ENCODE measurements at regions not wholly inside any gene's neighbourhood (a gene's known extent, or its start where the extent isn't known, plus 50 kb on each side); places are given as distances from the start of the nearest gene placed in this dataset.

DNA sequence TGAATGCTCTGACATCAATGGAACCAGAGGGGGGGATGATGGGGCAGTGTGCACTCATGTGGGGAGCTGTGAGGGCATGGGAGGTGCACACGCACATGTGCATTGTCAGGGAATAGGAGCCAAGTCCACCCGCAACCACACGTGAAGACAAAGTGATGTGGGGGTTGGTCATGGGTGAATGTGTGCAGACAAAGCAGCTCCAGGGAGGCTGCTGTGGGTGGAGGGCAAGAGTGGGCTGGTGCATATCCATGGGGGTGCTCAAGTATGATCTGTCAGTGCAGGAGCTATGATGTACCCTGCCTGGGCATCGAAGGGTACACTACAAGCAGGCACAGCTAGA lies 301.9 kb downstream of the TEX13C start:
- no peaks in the 10 kb centered on the region for H4K20me1 ChIP-seq (ENCODE audit: insufficient read depth, low read length)
- no peaks in the 10 kb centered on the region for H3K36me3 ChIP-seq (ENCODE audit: insufficient read depth, low read length)
- Mint-ChIP-seq H3K27me3 (ENCODE audit: low read depth, unreplicated experiment) (no peaks in the 10 kb centered on the region), H3K27ac (ENCODE audit: unreplicated experiment) (no peak overlapping the region), H3K9me3 (ENCODE audit: unreplicated experiment) (no peaks in the 10 kb centered on the region), H3K4me1 (ENCODE audit: low read depth, unreplicated experiment) (no peaks in the 10 kb centered on the region), H3K4me3 (ENCODE audit: unreplicated experiment) (no peak overlapping the region), H3K36me3 (ENCODE audit: low read depth, unreplicated experiment) (no peaks in the 10 kb centered on the region)
- no peak overlapping the region for H3K4me3 ChIP-seq (ENCODE audit: insufficient read depth, low read depth, low read length)
- no peak for FAIRE-seq
- no peaks in the 10 kb centered on the region for H3K27me3 ChIP-seq (ENCODE audit: insufficient read depth, low read length)
- H2AFZ ChIP-seq (ENCODE audit: low read depth, low read length): no peak overlapping the region
- H3K9ac ChIP-seq (ENCODE audit: low read length): no peak overlapping the region
- no peaks in the 10 kb centered on the region for H3K9me3 ChIP-seq (ENCODE audit: insufficient read depth, low read depth, low read length)
- no peak overlapping the region for H3K27ac ChIP-seq (ENCODE audit: low read depth, low read length)
- H3K4me1 ChIP-seq (ENCODE audit: insufficient read depth, low read length): no peaks in the 10 kb centered on the region
- DNase-seq (ENCODE audit: low read depth): no peak
- H3K4me2 ChIP-seq (ENCODE audit: low read length): no peak overlapping the region
- no peaks in the 10 kb centered on the region for H3K79me2 ChIP-seq (ENCODE audit: insufficient read depth, low read length)
- TF ChIP-seq EZH2 (IDR thresholded peaks at IDR 0.05; ENCODE audit: insufficient read depth, low read length): no peak
- TF ChIP-seq, protein P1, sequence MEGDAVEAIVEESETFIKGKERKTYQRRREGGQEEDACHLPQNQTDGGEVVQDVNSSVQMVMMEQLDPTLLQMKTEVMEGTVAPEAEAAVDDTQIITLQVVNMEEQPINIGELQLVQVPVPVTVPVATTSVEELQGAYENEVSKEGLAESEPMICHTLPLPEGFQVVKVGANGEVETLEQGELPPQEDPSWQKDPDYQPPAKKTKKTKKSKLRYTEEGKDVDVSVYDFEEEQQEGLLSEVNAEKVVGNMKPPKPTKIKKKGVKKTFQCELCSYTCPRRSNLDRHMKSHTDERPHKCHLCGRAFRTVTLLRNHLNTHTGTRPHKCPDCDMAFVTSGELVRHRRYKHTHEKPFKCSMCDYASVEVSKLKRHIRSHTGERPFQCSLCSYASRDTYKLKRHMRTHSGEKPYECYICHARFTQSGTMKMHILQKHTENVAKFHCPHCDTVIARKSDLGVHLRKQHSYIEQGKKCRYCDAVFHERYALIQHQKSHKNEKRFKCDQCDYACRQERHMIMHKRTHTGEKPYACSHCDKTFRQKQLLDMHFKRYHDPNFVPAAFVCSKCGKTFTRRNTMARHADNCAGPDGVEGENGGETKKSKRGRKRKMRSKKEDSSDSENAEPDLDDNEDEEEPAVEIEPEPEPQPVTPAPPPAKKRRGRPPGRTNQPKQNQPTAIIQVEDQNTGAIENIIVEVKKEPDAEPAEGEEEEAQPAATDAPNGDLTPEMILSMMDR (IDR thresholded peaks at IDR 0.05; ENCODE audit: insufficient read depth, low read depth, low read length): no peak

DNA sequence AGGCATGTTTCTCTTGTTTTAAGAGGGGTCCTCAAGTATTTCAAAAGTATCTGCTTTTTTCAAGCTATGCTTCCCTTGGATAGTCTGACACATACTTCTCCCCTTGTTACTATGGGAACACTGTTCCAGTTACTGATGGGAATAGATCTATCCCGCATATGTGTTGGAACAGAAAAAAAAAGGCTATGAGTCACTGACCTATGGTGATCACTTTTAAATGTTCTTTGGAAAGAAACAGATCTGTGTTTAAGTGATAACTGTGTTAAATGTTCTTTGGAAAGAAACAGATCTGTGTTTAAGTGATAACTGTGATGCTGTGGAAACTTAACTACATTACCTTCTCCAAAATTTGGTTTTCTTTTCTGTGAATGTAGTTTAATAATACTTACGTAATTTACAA lies 303.2 kb downstream of the TEX13C start:
- FAIRE-seq (peak; percentile 93), DNase-seq (ENCODE audit: low read depth) (no peak)
- no peak overlapping the region for H3K9ac ChIP-seq (ENCODE audit: low read length)
- no peaks in the 10 kb centered on the region for H3K27me3 ChIP-seq (ENCODE audit: insufficient read depth, low read length)
- no peak overlapping the region for H2AFZ ChIP-seq (ENCODE audit: low read depth, low read length)
- H4K20me1 ChIP-seq (ENCODE audit: insufficient read depth, low read length): no peaks in the 10 kb centered on the region
- no peak overlapping the region for H3K4me3 ChIP-seq (ENCODE audit: insufficient read depth, low read depth, low read length)
- no peaks in the 10 kb centered on the region for H3K36me3 ChIP-seq (ENCODE audit: insufficient read depth, low read length)
- H3K4me3 Mint-ChIP-seq (ENCODE audit: unreplicated experiment): no peak overlapping the region
- H3K4me1 ChIP-seq (ENCODE audit: insufficient read depth, low read length): no peaks in the 10 kb centered on the region
- H3K79me2 ChIP-seq (ENCODE audit: insufficient read depth, low read length): no peaks in the 10 kb centered on the region
- H3K4me2 ChIP-seq (ENCODE audit: low read length): no peak overlapping the region
- no peaks in the 10 kb centered on the region for H3K9me3 ChIP-seq (ENCODE audit: insufficient read depth, low read depth, low read length)
- no peak for TF ChIP-seq EZH2 (IDR thresholded peaks at IDR 0.05; ENCODE audit: insufficient read depth, low read length)
- TF ChIP-seq, protein P1 (IDR thresholded peaks at IDR 0.05; ENCODE audit: insufficient read depth, low read depth, low read length): no peak
- no peaks in the 10 kb centered on the region for H3K36me3 Mint-ChIP-seq (ENCODE audit: low read depth, unreplicated experiment)
- no peak overlapping the region for H3K27ac ChIP-seq (ENCODE audit: low read depth, low read length)
- no peaks in the 10 kb centered on the region for H3K9me3 Mint-ChIP-seq (ENCODE audit: unreplicated experiment)
- H3K4me1 Mint-ChIP-seq (ENCODE audit: low read depth, unreplicated experiment): peaks cover 4% of the 10 kb centered on the region
- no peak overlapping the region for H3K27ac Mint-ChIP-seq (ENCODE audit: unreplicated experiment)
- no peaks in the 10 kb centered on the region for H3K27me3 Mint-ChIP-seq (ENCODE audit: low read depth, unreplicated experiment)

GRCh38 chrX:125627676-125628075 lies 308.0 kb downstream of the TEX13C start:
- H3K27me3 Mint-ChIP-seq (ENCODE audit: low read depth, unreplicated experiment): no peaks in the 10 kb centered on the region
- no peaks in the 10 kb centered on the region for H3K4me1 ChIP-seq (ENCODE audit: insufficient read depth, low read length)
- H3K27ac Mint-ChIP-seq (ENCODE audit: unreplicated experiment): no peak overlapping the region

More at GRCh38 chrX:125627676-125628075, 308.0 kb downstream of the TEX13C start:
- Histone ChIP-seq H2AFZ (ENCODE audit: low read depth, low read length) (no peak overlapping the region), H3K27me3 (ENCODE audit: insufficient read depth, low read length) (no peaks in the 10 kb centered on the region), H3K4me3 (ENCODE audit: insufficient read depth, low read depth, low read length) (no peak overlapping the region), H3K4me2 (ENCODE audit: low read length) (no peak overlapping the region), H4K20me1 (ENCODE audit: insufficient read depth, low read length) (no peaks in the 10 kb centered on the region), H3K79me2 (ENCODE audit: insufficient read depth, low read length) (no peaks in the 10 kb centered on the region), H3K36me3 (ENCODE audit: insufficient read depth, low read length) (no peaks in the 10 kb centered on the region), H3K9me3 (ENCODE audit: insufficient read depth, low read depth, low read length) (no peaks in the 10 kb centered on the region), H3K9ac (ENCODE audit: low read length) (no peak overlapping the region), H3K27ac (ENCODE audit: low read depth, low read length) (no peak overlapping the region)
- Mint-ChIP-seq H3K4me1 (ENCODE audit: low read depth, unreplicated experiment) (peaks cover 4% of the 10 kb centered on the region), H3K4me3 (ENCODE audit: unreplicated experiment) (no peak overlapping the region), H3K36me3 (ENCODE audit: low read depth, unreplicated experiment) (no peaks in the 10 kb centered on the region), H3K9me3 (ENCODE audit: unreplicated experiment) (no peaks in the 10 kb centered on the region)
- no peak for FAIRE-seq
- TF ChIP-seq, protein P1 (IDR thresholded peaks at IDR 0.05; ENCODE audit: insufficient read depth, low read depth, low read length): no peak
- no peak for TF ChIP-seq EZH2 (IDR thresholded peaks at IDR 0.05; ENCODE audit: insufficient read depth, low read length)
- no peak for DNase-seq (ENCODE audit: low read depth)

Data from astrocyte (in vitro differentiated cells and primary cell).